ENCODE measurements at regions not wholly inside any gene's neighbourhood (a gene's known extent, or its start where the extent isn't known, plus 50 kb on each side); places are given as distances from the start of the nearest gene placed in this dataset.

DNA sequence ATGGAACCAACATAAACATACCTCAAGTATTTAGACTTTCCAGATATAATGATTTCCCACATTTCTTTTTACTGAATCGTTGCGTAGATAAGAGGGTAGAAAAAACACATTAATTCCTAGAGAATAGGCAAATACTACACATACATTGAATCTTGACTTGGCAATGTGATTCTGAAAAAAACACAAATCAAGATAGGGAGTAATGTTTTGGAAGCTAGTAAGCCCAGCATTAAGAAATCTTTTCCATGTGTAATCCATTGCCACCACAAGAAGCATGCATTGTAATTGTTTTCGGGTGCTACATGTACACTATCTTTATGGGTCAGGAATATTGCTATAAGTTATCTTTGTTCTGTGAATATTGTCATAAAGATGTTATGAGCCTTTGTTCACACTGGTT is 269.8 kb upstream of the PDGFD start:
- DNase-seq (ENCODE audit: low spot score), result no peak

DNA sequence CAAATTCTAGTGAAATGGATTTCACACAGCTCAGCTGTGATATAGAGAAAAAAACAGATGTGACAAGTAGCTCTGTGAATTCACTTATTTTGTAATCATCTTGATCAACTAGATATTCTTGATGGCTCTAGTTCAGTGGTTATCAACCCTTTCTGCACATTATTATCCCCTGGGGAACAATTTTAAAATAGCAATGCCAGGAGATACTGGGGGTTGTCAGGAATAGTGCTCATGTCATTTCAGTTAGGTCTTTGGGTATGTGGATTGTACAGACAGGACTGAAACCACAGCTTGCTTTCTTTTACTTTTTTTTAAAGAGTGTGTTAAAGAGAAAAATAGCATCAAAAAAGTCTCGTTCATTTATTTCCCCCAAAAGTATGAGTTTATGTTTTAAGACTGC is 269.0 kb upstream of the PDGFD start:
- DNase-seq (ENCODE audit: low spot score), result no peak

DNA sequence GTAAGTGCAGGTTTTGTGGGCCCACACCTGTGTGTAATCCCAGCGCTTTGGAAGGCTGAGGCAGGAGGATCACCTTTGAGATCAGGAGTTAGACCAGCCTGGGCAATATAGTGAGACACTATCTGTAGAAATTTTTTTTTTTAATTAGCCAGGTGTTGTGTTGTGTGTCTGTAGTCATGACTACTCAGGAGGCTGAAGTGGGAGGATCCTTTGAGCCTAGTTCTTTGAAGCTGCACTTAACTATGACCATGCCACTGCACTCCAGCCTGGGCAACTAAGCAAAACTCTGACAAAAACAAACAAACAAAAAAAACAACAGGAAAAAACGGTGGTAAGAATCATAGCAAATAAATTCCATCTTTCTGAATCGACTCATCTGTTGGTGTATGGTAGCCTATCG is 268.6 kb upstream of the PDGFD start:
- no peak for DNase-seq (ENCODE audit: low spot score)

DNA sequence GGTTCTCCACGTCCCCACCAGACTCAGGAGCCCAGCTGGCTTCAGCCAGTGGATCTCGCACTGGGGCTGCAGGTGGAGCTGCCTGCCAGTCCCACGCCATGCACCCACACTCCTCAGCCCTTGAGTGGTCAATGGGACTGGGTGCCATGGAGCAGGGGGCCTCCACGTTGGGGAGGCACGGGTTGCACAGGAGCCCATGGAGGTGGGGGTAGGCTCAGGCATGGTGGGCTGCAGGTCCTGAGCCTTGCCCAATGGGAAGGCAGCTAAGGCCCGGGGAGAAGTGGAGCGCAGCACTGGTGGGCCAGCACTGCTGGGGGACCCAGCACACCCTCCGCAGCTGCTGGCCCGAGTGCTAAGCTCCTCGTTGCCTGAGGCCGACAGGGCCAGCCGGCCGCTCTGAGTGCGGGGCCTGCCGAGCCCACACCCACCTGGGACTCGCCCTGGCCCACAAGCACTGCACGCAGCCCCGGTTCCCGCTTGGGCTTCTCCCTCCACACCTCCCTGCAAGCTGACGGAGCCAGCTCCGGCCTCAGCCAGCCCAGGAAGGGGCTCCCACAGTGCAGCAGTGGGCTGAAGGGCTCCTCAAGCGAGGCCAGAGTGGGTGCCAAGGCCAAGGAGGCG is 258.5 kb upstream of the PDGFD start:
- no peak for DNase-seq (ENCODE audit: low spot score)

DNA sequence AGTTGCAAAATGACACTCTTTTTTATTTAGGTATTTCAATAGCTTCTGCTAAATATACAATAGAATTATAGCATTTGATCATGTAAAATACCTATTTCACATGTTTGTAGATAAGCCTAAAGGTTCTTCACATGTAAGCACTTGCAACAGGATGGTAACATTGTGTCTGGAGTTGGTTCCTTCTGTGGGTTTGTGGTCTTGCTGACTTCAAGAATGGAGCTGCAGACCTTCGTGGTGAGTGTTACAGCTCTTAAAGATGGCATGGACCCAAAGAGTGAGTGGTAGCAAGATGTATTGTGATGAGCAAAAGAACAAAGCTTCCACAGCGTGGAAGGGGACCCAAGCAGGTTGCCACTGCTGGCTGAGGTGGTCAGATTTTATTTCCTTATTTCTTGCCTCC is 246.4 kb upstream of the PDGFD start:
- DNase-seq (ENCODE audit: low spot score), result no peak

DNA sequence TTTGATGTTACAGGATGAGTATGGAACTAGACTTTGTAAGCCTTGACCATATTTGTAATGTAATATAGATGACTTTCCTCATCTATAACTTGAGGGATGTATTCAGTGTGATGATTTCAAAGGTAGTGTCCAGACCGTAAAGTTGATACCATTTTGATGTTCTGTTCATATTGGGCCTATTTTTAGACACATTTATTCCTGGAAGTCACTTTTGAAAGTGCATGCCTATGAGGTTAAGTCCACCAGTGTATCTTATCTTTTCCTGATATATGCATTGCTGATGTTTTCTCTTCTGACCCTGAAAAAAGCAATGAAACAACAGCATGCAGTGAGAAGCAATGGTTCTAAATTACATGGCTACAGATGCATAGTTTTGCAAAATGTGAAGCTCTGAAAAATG is 244.7 kb upstream of the PDGFD start:
- no peak for DNase-seq (ENCODE audit: low spot score)

DNA sequence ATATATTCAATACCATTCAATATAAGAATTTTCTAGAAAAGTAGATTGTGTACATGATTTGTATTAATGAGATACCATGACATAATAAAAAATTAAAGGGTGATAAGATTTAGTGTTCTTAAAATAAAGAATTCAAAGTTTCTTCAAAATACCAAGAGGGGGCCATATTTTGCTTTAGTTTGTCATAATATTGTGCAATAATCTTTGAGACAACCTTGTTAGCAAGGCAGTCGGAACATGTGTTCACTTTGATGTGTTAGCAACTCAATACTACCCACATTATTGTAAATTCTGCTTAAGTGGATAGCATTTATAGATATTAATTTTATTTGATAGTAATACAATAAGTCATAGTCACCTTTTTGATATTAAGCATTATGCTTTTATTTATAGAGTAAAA is 241.3 kb upstream of the PDGFD start:
- no peak for DNase-seq (ENCODE audit: low spot score)

DNA sequence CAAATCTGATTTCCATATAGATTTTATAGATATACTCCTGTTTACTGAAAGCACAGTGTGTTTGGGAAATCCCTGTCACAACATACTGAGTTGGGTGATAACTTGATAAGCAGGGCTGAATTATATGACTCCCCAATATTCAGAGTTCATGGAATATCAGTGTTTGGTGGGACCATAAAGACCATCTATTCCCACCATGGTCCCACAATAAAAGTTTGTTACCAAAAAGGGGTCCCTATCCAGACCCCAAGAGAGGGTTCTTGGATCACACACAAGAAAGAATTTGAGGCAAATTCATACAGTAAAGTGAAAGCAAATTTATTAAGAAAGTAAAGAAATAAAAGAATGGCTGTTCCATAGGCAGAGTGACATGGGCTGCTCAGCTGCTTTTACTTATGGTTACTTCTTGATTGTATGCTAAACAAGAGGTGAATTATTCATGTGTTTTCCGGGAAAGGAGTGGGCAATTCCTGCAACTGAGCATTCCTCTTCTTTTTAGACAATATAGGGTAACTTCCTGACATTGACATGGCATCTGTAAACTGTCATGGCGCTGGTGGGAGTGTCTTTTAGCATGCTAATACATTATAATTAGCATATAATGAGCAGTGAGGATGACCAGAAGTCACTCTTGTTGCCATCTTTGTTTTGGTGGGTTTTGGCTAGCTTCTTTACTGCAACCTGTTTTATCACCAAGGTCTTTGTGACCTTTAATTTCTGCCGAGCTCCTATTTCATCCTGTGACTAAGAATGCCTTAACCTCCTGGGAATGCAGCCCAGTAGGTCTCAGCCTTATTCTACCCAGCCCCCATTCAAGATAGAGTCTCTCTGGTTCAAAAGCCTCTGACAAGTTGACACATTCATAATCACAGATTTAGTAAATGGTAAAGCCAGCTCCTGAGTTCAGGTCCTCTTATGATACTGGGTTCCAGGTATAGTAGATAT is 240.6 kb upstream of the PDGFD start:
- DNase-seq (ENCODE audit: low spot score), result no peak

DNA sequence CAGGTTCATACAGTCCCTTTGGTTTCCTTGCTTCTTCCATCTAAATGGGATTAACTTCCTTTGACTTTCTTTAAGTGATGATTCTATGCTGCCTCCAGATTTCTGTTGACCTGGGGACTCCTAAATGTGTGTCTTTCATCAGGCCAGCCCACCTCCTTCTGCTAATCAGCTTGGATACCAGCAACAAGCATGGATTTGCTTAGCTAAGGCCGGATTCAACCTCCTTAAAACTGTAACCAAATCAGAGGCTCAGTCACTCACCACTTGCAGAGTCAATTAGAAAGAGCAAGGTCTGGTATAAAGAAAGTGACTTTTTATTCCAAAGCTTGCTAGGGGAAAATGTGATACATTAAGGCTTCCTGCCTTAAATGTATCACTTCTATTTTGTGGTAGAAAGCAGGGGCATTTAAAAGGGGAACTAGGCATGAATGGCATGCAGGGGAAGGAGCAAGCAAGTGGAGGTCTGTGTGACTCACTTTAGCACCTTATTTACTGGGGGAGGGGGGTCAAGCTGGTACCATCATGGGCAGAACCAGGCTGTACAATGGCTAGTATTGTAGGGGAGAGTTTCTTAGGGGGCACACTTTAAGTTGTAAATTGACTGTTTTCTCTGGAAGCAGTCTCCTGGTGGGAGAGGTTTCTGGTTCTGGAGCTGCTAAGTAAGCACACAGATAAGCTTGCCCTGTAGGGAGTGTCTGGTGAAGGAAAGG is 239.0 kb upstream of the PDGFD start:
- DNase-seq (ENCODE audit: low spot score), result no peak

DNA sequence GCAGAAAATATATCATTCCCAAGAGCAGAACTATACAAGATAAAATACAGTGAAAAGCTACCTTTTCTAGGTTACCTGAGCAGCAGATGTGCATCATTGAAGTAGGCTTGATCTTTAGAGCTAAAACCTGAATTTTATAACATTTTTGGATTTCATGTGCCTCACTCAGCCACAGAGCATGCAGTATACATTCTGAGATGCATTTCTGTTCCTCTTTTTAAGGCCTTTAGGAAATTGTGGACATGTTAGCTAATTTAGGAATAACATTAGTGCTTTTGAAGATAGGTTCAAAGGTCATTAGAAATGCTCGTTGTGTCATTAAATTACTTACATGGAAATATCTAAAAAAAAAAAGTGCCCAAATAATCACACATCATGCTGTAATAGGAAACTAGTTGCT is 230.6 kb upstream of the PDGFD start:
- DNase-seq (ENCODE audit: low spot score), result no peak

DNA sequence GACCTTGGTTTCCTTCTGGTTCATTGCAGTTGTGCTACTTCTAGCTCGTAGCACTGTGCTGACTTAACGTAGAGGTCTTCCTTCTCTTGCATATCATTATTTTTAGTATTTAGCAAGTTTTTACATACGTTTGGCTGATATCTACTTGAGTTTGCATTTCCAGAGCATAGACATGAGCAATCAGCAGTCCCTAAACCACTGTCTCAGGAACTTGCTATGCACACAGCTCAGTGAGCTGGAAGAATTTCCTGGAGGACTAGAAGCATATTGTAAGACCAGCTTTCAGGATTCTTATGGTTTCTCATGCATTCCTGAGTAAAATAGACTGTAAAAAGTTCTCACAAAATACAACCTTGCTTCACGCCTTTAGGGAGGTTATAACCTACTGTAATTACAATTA is 226.7 kb upstream of the PDGFD start:
- DNase-seq (ENCODE audit: low spot score), result peak; percentile 37

DNA sequence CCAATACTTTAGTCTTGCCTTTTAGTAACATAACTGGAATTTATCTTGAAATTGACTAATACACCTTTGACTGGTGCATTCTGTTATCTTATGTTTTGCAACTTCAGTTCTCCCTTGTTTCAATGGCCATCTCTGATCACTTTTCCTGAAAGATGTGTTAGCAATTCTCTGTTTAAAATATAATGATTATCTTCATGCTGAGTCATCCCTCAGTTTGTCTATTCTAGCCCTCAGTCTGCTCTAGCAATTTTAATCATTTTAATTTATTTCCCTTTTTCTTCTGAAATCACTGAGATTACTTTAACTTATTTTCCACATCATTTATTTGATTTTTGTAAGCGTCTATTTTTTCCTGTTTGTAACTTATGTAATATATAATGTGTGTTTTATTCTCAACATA is 221.9 kb upstream of the PDGFD start:
- DNase-seq (ENCODE audit: low spot score), result no peak

DNA sequence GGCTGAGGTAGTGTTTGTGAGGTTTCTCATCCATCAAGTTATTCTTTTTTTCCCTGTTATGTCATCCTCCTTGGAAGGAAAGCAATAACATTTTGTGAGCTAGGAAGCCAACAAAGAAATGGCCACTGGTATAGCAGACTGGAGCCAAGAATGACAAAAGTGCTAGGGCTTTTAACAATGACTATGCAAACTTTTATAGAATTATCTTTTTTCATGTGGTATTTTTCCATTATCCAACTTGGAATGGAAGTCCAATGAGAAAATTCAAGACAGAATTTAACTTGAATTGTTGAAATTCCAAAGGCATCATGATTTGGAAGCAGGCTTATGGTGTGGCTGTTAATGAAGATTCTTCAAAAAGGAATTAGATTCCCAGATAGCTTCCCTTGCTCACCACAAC is 216.4 kb upstream of the PDGFD start:
- no peak for DNase-seq (ENCODE audit: low spot score)

DNA sequence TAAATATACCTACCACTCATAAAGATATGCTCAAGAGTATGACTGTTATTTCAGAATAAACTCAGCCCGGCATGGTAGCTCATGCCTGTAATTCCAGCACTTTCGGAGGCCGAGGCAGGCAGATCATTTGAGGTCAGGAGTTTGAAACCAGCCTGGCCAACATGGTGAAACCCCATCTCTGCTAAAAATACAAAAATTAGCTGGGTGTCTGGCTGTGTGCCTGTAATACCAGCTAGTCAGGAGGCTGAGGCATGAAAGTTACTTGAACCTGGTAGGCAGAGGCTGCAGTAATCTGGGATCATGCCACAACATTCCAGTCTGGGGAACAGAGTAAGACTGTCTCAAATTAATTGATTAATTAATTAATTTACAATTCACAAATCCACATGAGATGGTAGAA is 208.2 kb upstream of the PDGFD start:
- DNase-seq (ENCODE audit: low spot score), result no peak

DNA sequence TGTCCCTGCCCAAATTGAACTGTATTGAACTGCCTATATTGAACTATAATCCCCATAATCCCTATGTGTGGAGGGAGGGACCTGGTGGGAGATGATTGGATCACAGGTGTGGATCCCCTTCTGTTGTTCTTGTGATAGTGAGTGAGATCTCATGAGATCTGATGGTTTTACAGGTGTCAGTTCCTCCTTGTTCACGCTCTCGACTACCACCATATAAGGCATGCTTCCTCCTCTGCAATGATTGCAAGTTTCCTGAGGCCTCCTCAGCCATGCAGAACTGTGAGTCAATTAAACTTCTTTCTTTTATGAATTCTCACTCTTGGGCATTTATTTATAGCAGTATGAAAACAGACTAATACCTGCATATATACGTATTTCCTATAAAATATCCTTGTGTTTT is 206.5 kb upstream of the PDGFD start:
- DNase-seq (ENCODE audit: low spot score), result no peak

DNA sequence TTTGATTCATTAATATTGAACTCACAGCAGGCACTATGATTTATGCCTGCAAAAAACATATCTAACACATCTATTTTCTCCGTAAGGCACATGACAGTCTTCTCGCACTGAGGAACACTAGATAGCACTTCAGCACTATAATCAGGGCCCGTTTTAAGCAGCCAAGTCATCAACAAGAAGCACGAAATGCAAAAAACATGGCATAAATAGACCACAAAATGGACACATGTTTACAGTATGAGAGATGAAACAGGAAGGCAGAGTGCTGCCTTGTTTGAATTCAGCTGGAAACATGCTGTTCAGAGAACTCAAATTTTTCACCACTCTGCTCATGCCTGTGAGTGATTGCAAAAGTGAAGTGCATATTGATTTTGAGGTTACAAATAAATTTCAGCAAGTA is 205.8 kb upstream of the PDGFD start:
- DNase-seq (ENCODE audit: low spot score), result no peak

DNA sequence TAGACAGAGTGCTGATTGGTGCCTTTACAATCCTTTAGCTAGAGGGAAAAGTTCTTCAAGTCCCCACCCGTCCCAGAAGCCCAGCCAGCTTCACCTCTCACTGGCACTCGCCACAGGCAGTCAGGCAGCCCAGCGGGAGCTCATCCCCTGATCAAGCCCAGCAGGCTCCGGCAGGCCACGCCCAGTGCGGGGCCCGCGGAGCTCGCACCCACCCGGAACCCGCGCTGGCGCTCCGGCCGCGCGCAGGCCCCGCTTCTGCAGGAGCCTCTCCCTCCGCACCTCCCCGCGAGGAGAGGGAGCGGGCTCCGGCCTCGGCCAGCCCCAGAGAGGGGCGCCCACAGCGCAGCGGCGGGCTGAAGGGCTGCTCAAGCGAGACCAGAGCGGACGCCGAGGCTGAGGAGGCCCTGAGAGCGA is 202.4 kb upstream of the PDGFD start:
- DNase-seq (ENCODE audit: low spot score), result no peak

DNA sequence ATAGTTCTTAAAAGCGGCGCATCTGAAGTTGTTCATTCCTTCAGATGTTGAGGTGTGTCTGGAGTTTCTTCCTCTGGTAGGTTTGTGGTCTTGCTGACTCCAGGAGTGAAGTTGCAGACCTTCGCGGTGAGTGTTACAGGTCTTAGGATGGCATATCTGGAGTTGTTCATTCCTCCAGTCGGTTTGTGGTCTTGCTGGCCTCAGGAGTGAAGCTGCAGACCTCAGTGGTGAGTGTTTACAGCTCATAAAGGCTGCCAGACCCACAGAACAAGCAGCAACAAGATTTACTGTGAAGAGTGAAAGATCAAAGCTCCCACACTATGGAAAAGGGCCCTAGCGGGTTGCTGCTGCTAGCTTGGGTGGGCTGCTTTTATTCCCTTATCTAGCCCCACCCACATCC is 201.7 kb upstream of the PDGFD start:
- no peak for DNase-seq (ENCODE audit: low spot score)

DNA sequence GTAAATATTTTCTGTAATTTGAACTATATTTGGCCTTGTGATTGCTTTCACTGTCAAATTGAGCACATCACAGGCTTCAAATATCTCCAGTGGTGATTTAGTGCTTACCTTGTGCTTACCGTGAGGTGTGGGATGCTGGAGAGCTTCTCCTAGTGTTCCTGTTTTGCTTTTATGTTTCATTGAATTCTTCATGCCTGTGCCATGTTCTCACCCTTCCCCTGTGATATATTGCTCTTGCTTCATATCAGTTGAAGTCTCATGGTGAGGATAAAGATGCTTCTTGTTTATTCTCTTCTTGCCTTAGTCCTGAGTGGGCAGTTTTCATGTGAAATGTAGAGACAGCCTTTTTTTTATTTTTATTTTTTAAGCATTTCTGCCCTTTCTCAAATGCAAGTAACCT is 198.0 kb upstream of the PDGFD start:
- peak; percentile 11 for DNase-seq (ENCODE audit: low spot score)

DNA sequence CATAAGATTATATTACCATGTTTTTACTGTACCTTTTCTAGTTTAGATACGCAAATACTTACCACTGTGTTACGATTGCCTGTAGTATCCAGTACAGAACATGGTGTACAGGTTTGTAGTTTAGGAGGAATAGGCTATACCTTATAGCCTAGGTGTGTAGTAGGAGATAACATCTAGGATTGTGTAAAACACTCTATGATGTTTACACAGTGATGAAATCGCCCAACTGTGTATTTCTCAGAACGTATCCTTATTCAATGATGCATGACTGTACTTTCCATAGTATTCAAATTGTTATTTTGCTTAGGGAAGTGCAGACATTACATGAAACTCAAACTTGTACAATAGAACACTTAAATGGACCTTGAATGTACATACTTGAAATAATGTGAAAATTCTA is 188.1 kb upstream of the PDGFD start:
- DNase-seq (ENCODE audit: low spot score), result no peak

DNA sequence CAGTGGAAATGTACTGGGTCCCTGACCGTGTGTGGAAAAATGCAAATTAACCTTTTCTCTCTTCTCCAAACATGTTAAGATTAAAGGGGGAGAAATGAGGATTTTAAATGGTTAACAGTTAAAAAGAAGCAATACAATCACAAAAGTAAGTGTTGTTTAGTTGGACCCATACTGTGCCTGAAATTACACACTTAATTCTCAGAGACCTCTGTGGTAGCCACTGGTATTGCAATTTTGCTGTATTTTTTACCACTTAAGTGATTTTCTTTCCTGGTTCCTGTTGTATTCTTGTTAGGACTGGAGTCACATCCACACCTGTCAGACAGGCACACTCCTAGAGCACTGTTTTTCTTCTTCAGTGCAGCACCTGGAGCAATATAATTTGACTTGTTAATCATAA is 179.6 kb upstream of the PDGFD start:
- DNase-seq (ENCODE audit: low spot score), result no peak

DNA sequence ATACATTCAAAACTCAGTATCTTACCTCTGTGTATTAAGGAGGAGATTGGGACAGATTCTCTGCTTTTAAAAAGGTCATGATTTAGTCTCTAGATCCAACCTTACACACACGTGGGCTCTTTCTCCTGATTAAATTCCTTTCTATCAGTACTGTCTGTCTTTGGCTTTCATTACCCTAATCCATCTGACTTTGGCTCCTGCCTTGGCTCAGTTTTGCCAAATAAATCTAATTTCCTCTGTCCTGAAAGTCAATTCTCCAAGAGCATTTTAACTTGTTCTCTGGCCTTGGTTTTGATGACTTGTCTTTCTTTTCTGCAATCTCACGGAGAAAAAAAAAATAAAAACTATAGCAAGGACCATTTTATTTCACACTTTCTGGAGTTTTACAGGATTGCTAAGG is 176.6 kb upstream of the PDGFD start:
- DNase-seq (ENCODE audit: low spot score), result no peak

DNA sequence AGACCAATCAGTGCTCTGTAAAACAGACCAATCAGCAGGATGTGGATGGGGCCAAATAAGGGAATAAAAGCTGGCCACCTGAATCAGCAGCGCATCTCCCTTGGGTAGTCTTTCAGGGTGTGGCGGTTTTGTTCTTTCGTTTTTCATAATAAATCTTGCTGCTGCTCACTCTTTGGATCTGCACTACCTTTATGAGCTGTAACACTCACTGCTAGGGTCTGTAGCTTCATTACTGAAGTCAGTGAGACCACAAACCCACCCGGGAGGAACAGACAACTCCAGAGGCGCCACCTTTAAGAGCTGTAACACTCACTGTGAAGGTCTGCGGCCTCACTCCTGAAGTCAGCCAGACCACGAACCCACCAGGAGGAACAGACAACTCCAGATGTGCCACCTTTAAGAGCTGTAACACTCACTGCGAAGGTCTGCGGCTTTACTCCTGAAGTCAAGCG is 175.5 kb upstream of the PDGFD start:
- no peak for DNase-seq (ENCODE audit: low spot score)

Data from umbilical cord (tissue), 1 donor.